ENCODE measurements at regions not wholly inside any gene's neighbourhood (a gene's known extent, or its start where the extent isn't known, plus 50 kb on each side); places are given as distances from the start of the nearest gene placed in this dataset.
"Not testable (repeated sequence)": the region's sequence is repeated elsewhere in the genome, so short reads cannot be mapped to it uniquely, and the experiment has no call there.

DNA sequence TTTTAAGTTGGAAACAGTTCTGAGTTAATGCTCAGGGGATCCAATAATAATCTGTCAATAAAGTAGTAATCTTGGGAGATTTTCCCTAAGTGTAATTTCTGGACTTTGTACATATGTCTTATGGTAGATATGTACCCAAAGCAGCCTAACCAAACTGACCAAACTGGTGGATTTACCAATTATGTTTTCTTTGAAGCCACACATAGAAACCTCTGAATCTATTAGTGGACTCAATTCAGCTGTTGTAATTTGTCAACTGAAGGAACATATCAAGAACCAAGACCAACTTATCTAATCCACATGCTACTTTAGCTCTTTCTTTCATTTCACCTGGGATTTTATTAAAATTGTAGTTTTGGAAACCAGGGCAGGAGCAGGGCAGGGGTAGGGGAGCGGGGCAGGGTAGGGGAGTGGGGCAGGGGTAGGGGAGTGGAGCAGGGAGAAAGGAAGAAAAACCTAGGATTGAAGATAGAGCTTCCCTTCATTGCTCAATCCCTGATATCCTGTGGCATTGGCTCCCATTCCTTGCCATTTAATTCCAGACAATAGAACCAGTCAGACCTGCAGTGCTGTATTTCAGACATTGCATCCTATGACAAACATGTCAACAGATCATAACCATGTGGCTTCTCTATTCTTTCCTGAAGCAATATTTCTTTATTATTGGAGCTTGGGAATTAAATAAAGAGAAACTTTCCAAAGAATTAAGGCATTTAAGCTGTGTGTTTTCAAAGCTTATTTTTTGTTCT, 101.8 kb downstream of the NFKBIZ start:
- DNase-seq = no peak

DNA sequence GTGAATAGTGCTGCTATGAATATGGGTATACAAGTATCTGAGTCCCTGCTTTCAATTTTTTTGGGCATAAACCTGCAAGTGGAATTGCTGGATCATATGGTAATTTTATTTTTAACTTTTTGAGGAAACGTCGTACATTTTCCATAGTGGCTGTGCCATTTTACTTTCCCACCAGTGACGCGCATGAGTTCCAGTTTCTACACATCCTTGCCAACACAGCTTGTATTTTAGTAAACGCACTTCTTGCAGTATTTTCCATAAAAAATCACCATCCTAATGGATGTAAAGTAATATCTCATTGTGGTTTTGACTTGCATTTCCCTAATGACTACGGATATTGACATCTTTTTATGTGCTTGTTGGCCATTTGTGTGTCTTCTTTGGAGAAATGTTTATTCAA, 105.0 kb downstream of the NFKBIZ start:
- DNase-seq = no peak

DNA sequence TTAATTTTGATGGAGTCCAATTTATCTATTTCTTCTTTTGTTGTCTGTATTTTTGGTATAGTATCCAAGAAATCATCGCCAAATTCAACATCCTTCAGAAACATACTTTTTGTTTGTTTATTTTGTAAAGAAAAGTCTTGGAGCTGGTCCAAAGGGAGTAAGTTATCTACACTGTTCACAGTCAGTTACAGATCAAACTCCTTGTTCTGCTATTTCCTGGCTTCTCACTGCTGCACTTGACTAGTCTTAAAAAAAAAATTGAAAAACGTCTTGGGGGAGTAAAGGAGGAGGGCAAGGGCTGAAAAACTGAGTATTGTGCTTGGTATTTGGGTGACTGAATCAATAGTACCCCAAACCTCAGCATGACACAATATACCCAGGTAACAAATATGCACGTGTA, 105.6 kb downstream of the NFKBIZ start:
- DNase-seq = no peak

DNA sequence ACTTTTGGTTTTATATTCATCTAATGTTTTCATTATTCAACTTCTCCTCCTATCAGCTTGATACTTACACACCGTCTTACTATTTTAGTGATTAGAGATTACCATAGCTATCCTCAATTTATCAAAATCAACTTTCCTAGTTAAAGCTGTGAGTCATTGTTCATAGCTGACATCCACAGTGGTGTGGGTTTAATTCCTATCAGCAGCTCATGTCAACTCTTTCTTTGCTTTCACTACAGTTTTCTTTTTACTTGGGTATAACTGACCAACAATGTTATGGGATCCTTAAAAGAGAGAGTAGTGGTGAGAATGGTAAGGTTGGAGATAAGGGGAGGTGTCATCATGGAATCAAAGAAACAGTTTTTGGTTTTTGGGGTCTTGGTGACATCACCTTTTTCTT, 112.7 kb downstream of the NFKBIZ start:
- no peak for DNase-seq

DNA sequence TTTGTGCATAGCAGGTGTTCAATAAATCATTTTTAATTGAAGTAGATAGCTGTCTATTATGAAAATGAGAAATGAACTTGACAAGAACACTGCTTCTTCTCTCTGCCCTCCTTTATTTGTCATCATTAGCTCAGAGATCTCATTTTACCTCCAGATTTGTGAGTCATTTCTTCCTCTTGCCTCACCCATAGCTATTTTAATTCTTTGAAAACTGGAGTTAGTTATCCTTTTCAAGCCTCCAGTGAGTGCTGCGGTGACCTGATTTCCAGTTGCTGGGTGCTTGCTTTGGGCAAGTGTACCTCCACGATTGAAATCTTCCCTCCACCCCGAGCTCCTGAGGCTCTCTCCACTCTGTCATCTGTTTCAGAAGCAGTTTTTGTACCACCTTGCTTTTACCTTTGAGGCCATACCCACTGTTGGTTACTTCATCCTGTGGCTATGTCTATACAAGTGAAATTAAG, 114.6 kb downstream of the NFKBIZ start:
- peak; percentile 55 to 80 (median 80) for DNase-seq

DNA sequence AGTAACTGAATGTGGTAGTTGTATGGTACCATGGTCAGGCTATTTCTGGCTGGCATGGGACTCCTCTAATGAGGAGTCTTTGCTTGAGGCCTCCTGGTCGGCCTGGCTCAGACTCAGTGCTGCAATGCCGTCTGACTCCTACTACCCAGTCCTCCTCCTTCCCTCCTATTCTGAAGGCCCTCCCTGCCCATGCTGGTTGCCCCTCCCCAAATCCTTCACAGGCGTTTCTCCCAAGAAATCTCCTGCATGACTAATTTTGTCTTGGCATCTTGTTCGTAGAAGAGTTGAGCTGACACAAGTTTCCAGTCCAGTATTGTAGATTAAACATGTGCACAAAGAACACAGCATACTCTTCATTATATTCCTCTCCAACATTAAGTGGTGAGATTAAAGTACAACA, 115.5 kb downstream of the NFKBIZ start:
- DNase-seq = no peak

DNA sequence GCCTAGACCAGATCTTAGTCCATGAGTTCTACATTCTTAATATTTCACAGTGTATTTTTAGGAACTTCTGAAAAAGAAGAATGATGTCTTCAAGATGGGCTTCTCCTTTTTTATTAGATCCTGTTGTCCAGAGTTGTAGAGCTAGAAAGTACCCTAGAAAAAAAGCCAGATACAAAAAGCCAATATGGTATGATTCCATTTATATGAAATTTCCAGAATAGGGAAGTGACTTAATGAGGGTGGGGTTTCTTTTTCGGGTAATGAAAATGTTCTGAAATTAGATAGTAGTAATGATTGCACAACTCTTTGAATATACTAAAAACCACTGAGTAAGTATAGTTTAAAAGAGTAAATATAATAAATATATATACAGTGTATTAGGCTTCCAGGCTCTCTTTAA, 116.9 kb downstream of the NFKBIZ start:
- DNase-seq = peak; percentile 62 to 88 (median 80)

DNA sequence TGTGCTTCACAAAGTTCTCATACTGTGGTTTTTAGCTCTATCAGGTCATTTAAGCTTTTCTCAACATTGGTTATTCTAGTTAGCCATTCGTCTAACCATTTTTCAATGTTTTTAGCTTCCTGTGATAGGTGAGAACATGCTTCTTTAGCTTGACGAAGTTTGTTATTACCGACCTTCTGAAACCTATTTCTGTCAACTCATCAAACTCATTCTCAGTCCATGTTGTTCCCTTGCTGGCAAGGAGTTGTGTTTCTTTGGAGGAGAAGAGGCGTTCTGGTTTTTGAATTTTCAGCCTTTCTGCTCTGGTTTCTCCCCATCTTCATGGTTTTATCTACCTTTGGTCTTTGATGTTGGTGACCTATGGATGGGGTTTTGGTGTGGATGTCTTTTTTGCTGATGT, 120.9 kb downstream of the NFKBIZ start:
- no peak for DNase-seq

DNA sequence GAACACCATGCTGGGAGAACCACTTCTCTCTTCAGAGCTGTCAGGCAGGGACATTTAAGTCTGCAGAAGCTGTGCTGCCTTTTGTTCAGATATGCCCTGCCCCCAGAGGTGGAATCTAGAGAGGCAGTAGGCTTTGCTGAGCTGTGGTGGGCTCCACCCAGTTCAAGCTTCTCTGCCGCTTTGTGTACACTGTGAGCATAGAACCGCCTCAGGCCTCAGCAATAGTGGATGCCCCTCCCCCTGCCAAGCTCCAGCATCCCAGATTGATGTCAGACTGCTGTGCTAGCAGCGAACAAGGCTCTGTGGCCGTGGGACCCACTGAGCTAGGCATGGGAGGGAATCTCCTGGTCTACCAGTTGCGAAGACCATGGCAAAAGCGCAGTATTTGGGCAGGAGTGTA, 121.6 kb downstream of the NFKBIZ start:
- no peak for DNase-seq

DNA sequence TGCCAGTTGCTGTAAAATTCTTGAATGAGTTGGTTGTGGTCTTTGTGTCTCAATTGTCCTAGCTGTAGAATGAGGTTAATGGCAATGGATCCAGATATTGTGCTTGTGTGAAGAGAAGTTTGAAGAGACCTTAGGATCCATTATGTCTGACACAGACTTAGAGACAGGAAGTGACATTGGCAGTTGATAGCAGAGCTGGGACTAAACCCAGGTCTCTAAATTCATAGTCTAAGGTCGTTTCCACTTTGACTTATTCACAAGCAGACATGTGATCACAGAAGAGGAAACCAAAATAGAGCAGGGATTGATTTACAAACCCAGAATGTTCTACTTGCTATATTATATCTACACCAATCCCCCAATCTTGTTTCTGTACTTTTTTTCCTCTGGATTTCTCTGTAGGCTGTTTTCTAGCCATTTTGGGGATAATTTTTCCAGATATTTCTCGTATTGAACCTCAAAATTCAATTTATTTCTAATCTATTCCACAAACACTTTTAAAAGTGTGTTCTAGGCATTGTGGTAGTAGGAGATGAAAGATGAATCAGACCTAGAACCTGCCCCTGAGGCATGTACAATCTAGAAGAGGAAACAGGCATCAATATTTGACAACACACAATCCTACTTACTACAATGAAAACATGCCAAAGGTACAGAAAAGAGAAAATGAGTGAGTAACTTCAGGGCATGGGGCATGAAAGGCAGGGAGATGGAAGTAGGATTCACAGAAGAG, 123.3 kb downstream of the NFKBIZ start:
- DNase-seq = peak in 1 of 3 donors; percentile 24

DNA sequence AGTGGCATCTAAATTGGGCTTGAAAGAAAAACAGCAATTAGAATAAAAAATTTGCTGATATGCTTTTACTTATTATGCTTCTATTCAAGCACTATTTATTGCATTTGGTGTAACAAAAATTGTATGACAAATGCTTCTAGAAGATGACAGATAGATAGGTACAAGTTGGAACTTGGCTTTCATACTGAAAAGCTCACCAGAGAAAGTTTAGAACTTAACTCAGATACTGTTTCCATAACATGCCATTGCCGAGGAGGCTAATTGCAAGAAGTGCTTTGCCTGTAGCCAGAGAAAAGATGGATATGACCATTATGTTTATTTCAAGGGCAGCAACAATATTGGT, 123.8 kb downstream of the NFKBIZ start:
- no peak for DNase-seq

DNA sequence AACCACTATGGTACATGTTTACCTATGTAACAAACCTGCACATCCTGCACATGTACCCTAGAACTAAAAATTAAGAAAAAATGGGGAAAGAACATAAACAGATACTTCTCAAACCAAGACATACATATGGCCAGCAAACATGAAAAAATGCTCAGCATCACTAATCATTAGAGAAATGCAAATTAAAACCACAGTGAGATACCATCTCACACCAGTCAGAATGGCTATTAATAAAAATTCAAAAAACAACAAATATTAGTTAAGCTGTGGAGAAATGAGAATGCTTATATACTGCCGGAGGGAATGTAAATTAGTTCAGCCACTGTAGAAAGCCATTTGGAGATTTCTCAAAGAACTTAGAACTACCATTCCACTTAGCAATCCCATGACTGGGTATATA, 126.1 kb downstream of the NFKBIZ start:
- not testable (repeated sequence) for DNase-seq

DNA sequence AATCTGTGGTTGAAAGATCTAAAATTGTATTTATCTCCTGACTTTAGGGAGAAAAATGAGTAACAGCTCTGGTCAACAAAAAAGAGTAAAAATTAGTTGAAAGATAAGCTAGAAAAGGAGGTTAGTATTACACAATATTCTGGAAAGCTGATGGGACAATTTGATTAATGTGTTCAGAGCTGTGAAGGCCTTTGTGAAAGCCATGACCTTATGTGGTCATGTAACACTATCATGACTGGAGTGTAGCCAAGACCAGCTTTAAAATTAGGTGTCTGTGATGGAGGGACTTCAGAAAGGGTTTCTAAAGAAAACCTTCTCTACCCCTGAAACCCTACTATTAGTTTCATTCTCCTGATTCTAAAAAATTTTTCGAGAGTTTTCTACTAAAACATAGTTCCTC, 127.2 kb downstream of the NFKBIZ start:
- peak in 1 of 3 donors; percentile 22 for DNase-seq

DNA sequence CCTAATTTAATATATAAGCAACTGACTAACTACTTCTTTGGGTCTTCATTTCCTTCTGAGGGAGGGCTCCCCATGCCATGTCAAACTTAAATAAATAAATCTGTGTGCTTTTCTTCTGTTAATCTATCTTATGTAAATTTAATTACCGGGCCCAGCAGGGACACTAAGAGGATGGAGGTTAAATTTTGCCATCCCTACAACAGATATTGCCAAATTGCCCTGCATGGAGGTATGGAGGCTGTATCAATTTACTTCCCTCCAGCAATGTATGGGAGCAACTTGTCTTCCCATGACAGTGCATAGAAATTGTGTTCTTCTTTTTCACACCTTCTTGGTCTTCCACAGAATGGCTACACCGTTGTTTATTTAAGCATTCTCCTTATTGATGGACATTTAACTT, 129.0 kb downstream of the NFKBIZ start:
- no peak for DNase-seq

DNA sequence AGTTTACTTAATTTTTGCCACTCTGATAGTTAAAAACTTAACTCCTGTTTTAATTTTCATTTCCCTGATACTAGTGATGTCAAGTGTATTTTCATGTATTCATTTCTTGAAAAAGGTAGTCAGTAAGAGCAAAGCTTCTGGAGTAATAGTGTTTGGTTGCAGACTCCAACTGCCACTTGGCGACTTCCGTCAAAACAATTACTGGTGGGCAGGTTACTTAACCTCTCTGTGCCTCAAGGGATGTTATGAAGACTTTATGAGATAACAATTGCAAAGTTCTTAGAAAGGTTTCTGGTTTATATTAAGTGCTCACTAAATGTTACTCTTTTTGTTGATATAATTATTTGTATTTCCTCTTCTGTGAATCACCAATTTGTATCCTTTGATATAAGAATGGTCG, 129.7 kb downstream of the NFKBIZ start:
- no peak for DNase-seq

DNA sequence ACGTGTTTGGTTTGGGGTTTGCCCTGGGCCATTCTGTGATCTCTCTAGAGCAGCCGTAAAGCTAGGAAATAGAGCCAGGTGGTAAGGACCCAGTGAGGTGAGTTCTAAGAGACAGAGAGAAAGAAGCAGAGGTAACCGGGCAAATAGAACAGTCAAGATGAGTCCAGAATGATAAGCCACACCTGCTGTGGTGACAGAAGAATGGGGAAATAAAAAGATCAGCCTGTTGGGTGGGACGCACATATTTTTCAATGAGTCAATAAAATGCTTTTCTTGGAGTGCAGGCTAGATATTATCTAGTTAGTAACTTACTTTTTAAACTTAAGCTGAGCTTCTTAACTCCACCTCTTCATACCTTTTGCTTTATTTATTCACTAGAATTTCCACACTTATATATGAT, 135.0 kb downstream of the NFKBIZ start:
- DNase-seq = no peak

DNA sequence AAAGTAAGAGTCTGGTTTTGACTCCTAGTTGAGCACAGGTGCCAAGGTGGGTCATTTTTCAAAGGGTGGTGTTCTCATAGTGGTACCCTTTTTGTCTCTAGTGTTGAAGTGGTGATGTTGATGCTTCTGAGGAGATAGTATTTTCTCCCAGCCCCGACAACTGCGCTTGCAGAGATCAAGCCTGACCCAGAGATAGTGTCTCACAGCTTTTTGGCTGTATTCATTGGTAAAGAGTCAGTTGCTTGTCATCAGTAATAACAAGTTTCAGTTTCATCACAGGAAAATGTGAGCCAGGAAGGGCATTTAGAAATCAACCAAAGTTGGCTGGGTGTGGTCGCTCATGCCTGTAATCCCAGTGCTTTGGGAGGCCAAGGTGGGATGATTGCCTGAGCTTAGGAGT, 139.3 kb downstream of the NFKBIZ start:
- peak; percentile 47 to 69 (median 64) for DNase-seq

DNA sequence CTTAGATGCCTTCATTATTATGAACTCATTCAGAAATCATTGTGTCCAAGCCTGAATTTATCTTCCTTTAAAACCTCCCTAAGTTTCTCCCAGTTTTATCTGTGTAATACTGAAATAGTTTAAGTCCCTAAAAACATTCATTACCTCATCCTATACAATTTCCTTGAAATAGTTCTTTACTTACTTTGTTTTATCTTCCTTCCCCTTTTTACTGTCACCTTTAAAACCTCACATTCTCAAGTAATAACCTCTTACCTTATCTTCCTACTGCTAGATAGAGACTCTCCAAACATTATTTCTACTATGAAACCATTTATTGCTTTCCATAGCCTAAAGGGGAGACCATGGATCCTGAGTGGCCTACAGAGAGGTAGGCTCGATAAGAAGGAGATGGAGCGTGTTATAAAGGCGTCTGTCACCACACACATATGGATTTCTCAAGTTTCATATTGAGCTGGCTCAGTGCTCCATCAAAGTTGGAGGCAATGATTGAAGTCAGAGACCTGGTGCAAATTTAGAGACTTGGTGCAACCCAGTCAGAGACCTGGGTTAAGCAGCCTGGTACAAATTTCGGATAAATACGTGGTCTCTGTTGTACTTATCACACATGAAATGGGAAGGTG, 140.4 kb downstream of the NFKBIZ start:
- no peak for DNase-seq

DNA sequence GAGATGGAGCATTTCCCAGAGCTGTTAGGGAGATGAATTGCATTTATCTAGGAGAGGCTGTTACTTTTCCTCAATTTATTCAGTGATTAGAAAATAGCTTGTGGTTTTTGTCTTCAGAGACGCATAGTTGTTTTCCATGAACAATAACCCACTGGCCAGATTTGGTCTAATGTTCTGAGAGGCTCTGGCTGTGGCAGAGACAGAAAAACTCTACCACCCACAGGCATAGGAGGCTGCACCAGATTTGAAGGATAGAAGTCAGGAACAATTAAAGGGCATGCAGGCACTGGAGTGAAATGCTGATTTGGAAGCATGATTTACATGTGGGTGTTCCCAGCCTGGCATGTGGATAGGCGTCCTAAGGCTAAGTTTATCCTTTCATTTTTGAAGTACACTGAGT, 143.5 kb downstream of the NFKBIZ start:
- no peak for DNase-seq

DNA sequence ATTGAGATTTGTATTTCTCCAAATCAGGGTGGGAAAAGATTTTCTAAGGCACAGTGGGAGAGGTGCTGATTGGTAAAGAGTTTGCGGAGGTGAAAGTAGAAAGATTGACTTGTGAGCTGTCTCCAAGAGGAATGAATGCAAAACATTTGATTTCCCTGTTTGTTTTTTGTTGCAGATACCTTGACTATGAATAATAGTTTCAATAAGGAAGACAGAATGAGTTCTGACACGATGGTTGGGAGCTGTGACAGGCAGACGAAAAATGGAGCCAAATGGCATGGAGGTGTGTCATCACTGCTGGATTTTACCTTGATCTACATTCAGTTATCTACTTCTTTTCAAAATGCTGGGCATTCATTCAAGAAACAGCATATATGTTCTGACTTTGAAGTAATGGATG, 145.1 kb downstream of the NFKBIZ start:
- DNase-seq = no peak

DNA sequence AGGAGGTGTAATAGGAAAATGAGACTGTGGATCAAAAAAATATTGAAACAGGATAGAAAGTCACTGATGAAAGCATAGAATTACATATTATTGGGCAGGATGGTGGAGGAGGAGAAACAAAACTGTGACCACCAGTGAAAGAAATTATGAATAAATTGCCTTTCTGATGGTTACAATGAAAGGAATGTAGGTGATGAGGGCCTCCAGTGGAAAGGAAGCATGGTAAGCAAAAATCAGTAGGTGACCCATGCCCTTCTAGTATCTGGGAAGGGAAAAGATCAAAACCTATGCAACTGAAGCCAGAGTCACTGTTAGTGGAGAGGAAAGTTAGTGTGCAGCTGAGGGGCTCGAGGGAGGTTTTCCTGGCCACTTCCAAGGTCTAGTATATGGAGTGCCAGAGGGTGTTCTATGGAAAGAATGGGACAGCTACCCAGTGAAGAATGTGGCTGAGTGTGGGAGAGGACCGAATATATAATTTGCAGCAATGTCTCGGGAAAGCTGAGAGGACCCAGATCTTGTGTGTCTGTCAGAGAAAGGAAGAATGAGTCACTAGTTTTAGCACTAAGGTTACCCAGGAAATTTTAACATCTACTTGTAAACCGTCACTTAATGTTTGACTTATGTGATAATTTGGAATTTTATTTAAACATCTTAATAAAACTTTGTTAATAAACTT, 146.2 kb downstream of the NFKBIZ start:
- DNase-seq = peak in 1 of 3 donors; percentile 24

DNA sequence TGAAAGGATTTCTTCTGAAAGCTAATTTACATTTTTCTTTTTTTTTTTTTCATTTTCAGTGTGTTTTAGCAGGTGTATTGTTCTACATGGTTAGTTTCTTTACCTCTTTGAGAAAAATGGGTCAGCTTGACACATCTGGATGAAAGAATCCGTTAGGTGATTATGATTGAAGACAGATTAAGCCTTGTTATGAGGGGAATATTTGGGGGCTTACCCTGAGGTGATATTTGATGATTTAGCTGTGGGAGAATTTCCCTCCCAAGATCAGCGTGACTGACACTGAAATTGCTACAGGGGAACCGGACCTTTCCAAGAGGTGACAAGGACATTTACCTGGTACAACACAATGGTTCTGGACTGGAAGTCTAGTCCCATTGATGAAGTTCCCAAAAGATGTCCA, 147.5 kb downstream of the NFKBIZ start:
- no peak for DNase-seq

DNA sequence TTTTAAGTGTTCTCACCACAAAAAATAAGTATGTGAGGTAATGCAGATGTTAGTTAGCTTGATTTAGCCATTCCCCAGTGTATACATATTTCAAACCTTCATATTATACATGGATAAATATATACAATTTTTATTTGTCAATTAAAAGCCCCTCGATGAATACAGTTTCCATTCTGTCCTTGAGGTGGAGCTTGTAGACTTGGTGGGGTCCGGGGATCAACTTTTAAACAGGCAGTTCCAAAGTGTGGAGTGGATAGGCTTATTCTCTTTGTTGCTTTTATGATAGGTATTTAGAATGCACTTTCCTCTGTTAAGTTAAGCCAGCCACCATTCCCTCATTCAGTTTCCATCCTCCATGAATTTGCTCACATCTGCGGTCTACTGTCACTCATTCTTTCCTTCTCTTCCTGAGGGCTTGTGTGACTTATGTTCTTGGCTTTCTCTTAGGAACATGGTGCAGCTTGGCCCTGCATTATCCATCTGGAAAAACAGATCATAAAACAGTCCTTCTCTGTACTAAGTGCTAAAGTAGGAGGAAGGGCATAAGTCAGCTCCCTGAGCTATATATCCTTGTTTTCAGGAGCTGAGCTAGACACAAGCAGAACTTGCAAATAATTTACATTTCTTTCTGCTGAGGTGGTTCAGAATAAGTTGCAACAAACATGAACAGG, 149.1 kb downstream of the NFKBIZ start:
- DNase-seq = no peak
